PC-3 (cell line): ENCODE measurements at regions not wholly inside any gene's neighbourhood (a gene's known extent, or its start where the extent isn't known, plus 50 kb on each side); places are given as distances from the start of the nearest gene placed in this dataset.

ENCODE experiments used
- ATAC-seq: fragments of 200-7000 bp; cut with Tn5 transposase; 2 replicates; pipeline ENCODE4 v1.9.1; 2020; ENCODE audit warnings: mild to moderate bottlenecking, moderate library complexity
- BruUV-seq: library from RNA; stranded (reverse); fragments of 400-500 nt; replicated peaks from 2 replicates; lab custom pipeline; 2021; lab: Mats Ljungman, UMichigan
- CTCF ChIA-PET: fragments of 300-600 bp; sonication (Branson Sonifier 250); formaldehyde crosslinking; loops from one replicate; lab custom pipeline; 2022; ENCODE audit warnings: antibody characterized with exemption; lab: Charles Lee
- POLR2A ChIA-PET: fragments of 300-600 bp; sonication (Branson Sonifier 250); formaldehyde crosslinking; loops from one replicate; lab custom pipeline; 2022; ENCODE audit warnings: antibody characterized with exemption; ENCODE audit not compliant: unreplicated experiment; lab: Charles Lee
- DNase-seq: peaks from one replicate; pipeline ENCODE4 v3.0.0-alpha.2; 2015
- H2AFZ ChIP-seq: fragments of 300-600 bp; sonication (generic); 2 replicates; pipeline ENCODE4 v1.6.0; 2016; ENCODE audit warnings: antibody characterized with exemption, low read length
- H3F3A ChIP-seq: fragments of 300-600 bp; sonication (generic); one replicate; pipeline ENCODE4 v1.6.0; 2017; ENCODE audit warnings: antibody characterized with exemption, low read length, control low read depth, mild to moderate bottlenecking; ENCODE audit not compliant: unreplicated experiment
- H3K27ac ChIP-seq: fragments of 300-600 bp; sonication (generic); 2 replicates; pipeline ENCODE4 v1.5.1; 2016; ENCODE audit warnings: mild to moderate bottlenecking, low read length
- H3K27me3 ChIP-seq: fragments of 300-600 bp; sonication (generic); 2 replicates; pipeline ENCODE4 v1.6.1; 2016; ENCODE audit warnings: low read length, mixed read lengths
- H3K36me3 ChIP-seq: fragments of 300-600 bp; sonication (generic); 2 replicates; pipeline ENCODE4 v1.6.1; 2016; ENCODE audit warnings: low read depth, mixed run types, low read length, mixed read lengths
- H3K4me1 ChIP-seq: fragments of 300-600 bp; sonication (generic); 2 replicates; pipeline ENCODE4 v1.5.1; 2016; ENCODE audit warnings: low read length; ENCODE audit not compliant: insufficient read depth
- H3K4me2 ChIP-seq: fragments of 300-600 bp; sonication (generic); 2 replicates; pipeline ENCODE4 v1.6.0; 2016; ENCODE audit warnings: low read length
- H3K4me3 ChIP-seq: fragments of 300-600 bp; sonication (generic); 2 replicates; pipeline ENCODE4 v1.5.1; 2016; ENCODE audit warnings: mild to moderate bottlenecking, low read length, mixed read lengths
- H3K79me2 ChIP-seq: fragments of 300-600 bp; sonication (generic); 2 replicates; pipeline ENCODE4 v1.6.1; 2017; ENCODE audit warnings: low read length, mixed read lengths
- H3K9ac ChIP-seq: fragments of 300-600 bp; sonication (generic); 2 replicates; pipeline ENCODE4 v1.6.0; 2016; ENCODE audit warnings: mild to moderate bottlenecking, low read length
- H3K9me2 ChIP-seq: fragments of 300-600 bp; sonication (generic); replicated peaks from 2 replicates; pipeline ENCODE4 v1.6.1; 2016; ENCODE audit warnings: mixed run types, low read length, mixed read lengths
- H3K9me3 ChIP-seq: fragments of 300-600 bp; sonication (generic); 2 replicates; pipeline ENCODE4 v1.6.1; 2016; ENCODE audit warnings: low read length, mixed read lengths
- H4K20me1 ChIP-seq: fragments of 300-600 bp; sonication (generic); 2 replicates; pipeline ENCODE4 v1.6.1; 2016; ENCODE audit warnings: low read length, mixed read lengths
- EZH2 ChIP-seq: fragments of 300-600 bp; sonication (generic); IDR thresholded peaks from one replicate; pipeline ENCODE4 v1.6.1; 2017; ENCODE audit warnings: antibody characterized with exemption, mild to moderate bottlenecking, low read length; ENCODE audit not compliant: unreplicated experiment
- EZH2phosphoT487 ChIP-seq: fragments of 300-600 bp; sonication (generic); IDR thresholded peaks from 2 replicates; pipeline ENCODE4 v1.6.1; 2018; ENCODE audit warnings: mild to moderate bottlenecking, antibody characterized with exemption, low read length, borderline replicate concordance
- intact Hi-C: fragments of 100-400 bp; cut with micrococcal nuclease; formaldehyde crosslinking; loops from 2 replicates; pipeline ENCODE4 v1.9.0; 2023
- TF ChIP-seq, protein P1 (sequence below): fragments of 300-600 bp; sonication (generic); conservative IDR thresholded peaks from 2 replicates; pipeline ENCODE4 v1.5.1; 2017; ENCODE audit warnings: antibody characterized with exemption, low read depth, mild to moderate bottlenecking, low read length

DNA sequence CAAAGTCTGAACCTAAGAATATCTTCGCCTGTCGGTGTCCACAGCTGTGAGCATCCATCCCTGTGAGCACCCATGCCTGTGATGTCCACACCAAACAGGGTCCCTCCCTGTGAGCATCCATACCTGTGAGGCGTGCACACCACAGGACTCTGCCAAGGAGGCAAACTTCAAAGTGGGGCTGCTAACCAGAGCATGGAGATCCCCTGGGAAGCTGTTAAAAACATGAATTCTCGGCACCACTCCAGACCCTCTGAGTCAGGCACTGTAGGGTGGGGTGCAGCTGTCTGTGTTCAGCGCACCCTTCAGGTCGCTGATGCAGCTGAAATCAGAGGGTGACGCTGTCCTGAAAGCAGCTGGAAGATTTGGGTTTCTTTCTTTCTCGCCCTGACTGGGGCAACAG, 85.4 kb upstream of the NXT1 start:
- no peaks in the 10 kb centered on the region for H3F3A ChIP-seq
- H3K9me3 ChIP-seq = peaks cover 7% of the 10 kb centered on the region; the same call in 1 of the 2 replicates
- intact Hi-C loops = no loop called here
- H3K27me3 ChIP-seq = peaks cover 11% of the 10 kb centered on the region
- no peaks in the 10 kb centered on the region for H3K9me2 ChIP-seq
- no peaks in the 10 kb centered on the region for H3K79me2 ChIP-seq
- ATAC-seq = no peak
- no peak overlapping the region for H3K4me2 ChIP-seq
- no peak overlapping the region for H3K9ac ChIP-seq
- H2AFZ ChIP-seq = no peak overlapping the region
- no peak for DNase-seq
- H3K27ac ChIP-seq = no peak overlapping the region
- ChIA-PET CTCF (no interaction called here), POLR2A (no interaction called here)
- H3K4me3 ChIP-seq = no peak overlapping the region
- H4K20me1 ChIP-seq = no peaks in the 10 kb centered on the region
- no peaks in the 10 kb centered on the region for H3K4me1 ChIP-seq
- H3K36me3 ChIP-seq = no peaks in the 10 kb centered on the region
- BruUV-seq = no TSS peak
- TF ChIP-seq EZH2 (no peak), EZH2phosphoT487 (no peak)
- TF ChIP-seq, protein P1, sequence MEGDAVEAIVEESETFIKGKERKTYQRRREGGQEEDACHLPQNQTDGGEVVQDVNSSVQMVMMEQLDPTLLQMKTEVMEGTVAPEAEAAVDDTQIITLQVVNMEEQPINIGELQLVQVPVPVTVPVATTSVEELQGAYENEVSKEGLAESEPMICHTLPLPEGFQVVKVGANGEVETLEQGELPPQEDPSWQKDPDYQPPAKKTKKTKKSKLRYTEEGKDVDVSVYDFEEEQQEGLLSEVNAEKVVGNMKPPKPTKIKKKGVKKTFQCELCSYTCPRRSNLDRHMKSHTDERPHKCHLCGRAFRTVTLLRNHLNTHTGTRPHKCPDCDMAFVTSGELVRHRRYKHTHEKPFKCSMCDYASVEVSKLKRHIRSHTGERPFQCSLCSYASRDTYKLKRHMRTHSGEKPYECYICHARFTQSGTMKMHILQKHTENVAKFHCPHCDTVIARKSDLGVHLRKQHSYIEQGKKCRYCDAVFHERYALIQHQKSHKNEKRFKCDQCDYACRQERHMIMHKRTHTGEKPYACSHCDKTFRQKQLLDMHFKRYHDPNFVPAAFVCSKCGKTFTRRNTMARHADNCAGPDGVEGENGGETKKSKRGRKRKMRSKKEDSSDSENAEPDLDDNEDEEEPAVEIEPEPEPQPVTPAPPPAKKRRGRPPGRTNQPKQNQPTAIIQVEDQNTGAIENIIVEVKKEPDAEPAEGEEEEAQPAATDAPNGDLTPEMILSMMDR = no peak

DNA sequence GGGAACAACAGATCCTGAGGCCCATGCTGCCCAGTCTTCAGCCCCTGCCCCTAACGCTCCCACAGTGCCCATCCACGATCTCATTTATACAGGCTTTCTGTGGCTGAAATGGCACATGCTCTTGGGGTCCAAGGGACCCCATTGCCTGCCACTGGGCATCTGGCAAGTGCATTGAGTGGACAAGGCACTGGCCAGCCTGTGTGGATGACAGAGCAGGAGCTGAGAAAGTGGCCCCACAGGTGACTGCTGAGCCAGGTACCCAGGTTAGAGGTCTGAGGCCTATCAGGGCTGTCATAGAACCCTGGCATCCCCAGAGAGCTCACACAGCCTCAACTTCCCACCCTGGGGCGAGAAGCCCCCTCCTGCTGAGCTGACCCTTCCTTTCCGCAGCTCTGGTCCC, 86.0 kb upstream of the NXT1 start:
- BruUV-seq = no TSS peak
- intact Hi-C loops = no loop called here
- Histone ChIP-seq H3K9me2 (no peaks in the 10 kb centered on the region), H2AFZ (no peak overlapping the region), H3K79me2 (no peaks in the 10 kb centered on the region), H3K4me3 (no peak overlapping the region), H4K20me1 (no peaks in the 10 kb centered on the region), H3K27ac (no peak overlapping the region), H3F3A (no peaks in the 10 kb centered on the region), H3K4me2 (no peak overlapping the region), H3K4me1 (no peaks in the 10 kb centered on the region), H3K9ac (no peak overlapping the region), H3K9me3 (peaks cover 7% of the 10 kb centered on the region; the same call in 1 of the 2 replicates), H3K36me3 (no peaks in the 10 kb centered on the region), H3K27me3 (peaks cover 5% of the 10 kb centered on the region; the same call in 1 of the 2 replicates)
- DNase-seq = no peak
- no peak for ATAC-seq
- ChIA-PET CTCF (no interaction called here), POLR2A (no interaction called here)
- TF ChIP-seq EZH2phosphoT487 (no peak), EZH2 (no peak)
- TF ChIP-seq, protein P1 = no peak

DNA sequence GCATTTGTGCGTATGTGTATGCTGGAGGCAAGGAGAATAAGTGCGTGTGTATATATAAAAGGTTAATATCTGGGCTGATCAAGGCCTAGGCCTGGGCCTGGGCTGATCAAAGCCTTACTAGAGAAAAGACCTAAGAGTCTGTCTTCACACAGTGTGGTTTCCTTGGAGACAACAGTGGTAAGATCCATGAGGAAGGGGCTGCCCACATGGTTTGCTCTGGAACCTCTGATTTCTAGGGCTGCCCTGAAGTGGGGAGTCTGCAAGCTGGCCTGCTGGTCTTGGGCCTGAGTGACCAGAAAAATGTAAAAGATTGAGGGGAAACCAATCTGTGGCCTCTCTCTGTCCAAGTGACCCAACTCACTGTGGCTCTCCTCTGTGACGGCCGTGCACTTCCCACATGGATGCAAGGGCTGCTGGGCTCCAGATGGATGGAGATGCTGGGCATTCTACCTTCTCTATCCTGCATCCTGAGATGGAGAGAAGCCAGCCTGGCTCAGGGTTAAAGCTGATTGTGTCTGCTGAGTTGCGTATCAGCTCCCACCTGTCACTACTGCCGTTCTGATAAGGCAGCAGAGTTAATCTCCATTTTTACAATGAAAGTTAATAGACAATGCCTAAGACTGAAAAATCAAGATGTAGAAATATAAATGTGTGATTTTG, 90.3 kb upstream of the NXT1 start:
- no peak overlapping the region for H3K4me3 ChIP-seq
- H3K9me2 ChIP-seq = no peaks in the 10 kb centered on the region
- H3K27ac ChIP-seq = no peak overlapping the region
- ChIA-PET CTCF (no interaction called here), POLR2A (no interaction called here)
- no peaks in the 10 kb centered on the region for H3K9me3 ChIP-seq
- H3F3A ChIP-seq = no peaks in the 10 kb centered on the region
- H3K9ac ChIP-seq = no peak overlapping the region
- intact Hi-C loops = no loop called here
- DNase-seq (no peak), ATAC-seq (no peak)
- no peak overlapping the region for H3K4me2 ChIP-seq
- no peaks in the 10 kb centered on the region for H3K36me3 ChIP-seq
- no peaks in the 10 kb centered on the region for H3K79me2 ChIP-seq
- H3K27me3 ChIP-seq = peaks cover 8% of the 10 kb centered on the region
- no TSS peak for BruUV-seq
- H4K20me1 ChIP-seq = no peaks in the 10 kb centered on the region
- TF ChIP-seq EZH2 = no peak
- TF ChIP-seq, protein P1 = no peak
- TF ChIP-seq EZH2phosphoT487 = no peak
- H2AFZ ChIP-seq = no peak overlapping the region
- peaks cover 17% of the 10 kb centered on the region for H3K4me1 ChIP-seq
